SH-SY5Y (cell line): ENCODE measurements at regions not wholly inside any gene's neighbourhood (a gene's known extent, or its start where the extent isn't known, plus 50 kb on each side); places are given as distances from the start of the nearest gene placed in this dataset.

Source experiments
- GATA2 ChIP-seq: IDR thresholded peaks from 2 replicates; pipeline ENCODE4 v1.6.1; 2011; ENCODE audit warnings: mild to moderate bottlenecking, low read depth, low read length
- GATA3 ChIP-seq: IDR thresholded peaks from 2 replicates; pipeline ENCODE4 v1.6.1; 2011; ENCODE audit warnings: low read depth, mild to moderate bottlenecking, low read length, moderate library complexity

- TF ChIP-seq GATA2 (no peak), GATA3 (no peak)
These were observed 267.4 kb downstream of the CENPW start for GRCh38 chr6:126607289-126607688.
